ENCODE measurements at regions not wholly inside any gene's neighbourhood (a gene's known extent, or its start where the extent isn't known, plus 50 kb on each side); places are given as distances from the start of the nearest gene placed in this dataset.

DNA sequence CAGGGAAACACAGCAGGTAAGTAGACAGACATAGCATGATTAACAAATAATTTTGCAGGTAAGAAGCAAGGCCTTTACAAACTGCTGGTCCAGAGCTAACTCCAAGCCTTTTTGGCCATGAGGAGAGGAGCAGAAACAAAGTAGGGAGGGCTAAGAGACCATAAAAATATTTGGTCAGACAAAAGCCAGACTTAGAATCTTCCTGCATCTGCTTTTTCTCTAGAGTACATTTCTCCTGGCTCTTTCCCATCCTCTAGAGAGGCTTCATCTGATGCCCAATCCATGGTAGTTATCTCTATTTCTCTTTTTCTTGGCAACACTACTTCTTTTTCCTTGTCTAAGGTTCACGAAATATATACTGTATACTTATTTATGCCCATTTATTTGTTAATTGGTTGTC, 577.1 kb downstream of the PIK3C3 start:
- TF ChIP-seq, protein P1, sequence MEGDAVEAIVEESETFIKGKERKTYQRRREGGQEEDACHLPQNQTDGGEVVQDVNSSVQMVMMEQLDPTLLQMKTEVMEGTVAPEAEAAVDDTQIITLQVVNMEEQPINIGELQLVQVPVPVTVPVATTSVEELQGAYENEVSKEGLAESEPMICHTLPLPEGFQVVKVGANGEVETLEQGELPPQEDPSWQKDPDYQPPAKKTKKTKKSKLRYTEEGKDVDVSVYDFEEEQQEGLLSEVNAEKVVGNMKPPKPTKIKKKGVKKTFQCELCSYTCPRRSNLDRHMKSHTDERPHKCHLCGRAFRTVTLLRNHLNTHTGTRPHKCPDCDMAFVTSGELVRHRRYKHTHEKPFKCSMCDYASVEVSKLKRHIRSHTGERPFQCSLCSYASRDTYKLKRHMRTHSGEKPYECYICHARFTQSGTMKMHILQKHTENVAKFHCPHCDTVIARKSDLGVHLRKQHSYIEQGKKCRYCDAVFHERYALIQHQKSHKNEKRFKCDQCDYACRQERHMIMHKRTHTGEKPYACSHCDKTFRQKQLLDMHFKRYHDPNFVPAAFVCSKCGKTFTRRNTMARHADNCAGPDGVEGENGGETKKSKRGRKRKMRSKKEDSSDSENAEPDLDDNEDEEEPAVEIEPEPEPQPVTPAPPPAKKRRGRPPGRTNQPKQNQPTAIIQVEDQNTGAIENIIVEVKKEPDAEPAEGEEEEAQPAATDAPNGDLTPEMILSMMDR (IDR thresholded peaks at IDR 0.05) = no peak
- TF ChIP-seq POLR2A (IDR thresholded peaks at IDR 0.05) = no peak
- no peak for TF ChIP-seq EP300 (IDR thresholded peaks at IDR 0.05)

Data from tibial nerve (tissue), 4 donors.